ENCODE measurements at regions not wholly inside any gene's neighbourhood (a gene's known extent, or its start where the extent isn't known, plus 50 kb on each side); places are given as distances from the start of the nearest gene placed in this dataset.
"Not testable (repeated sequence)": the region's sequence is repeated elsewhere in the genome, so short reads cannot be mapped to it uniquely, and the experiment has no call there.

DNA sequence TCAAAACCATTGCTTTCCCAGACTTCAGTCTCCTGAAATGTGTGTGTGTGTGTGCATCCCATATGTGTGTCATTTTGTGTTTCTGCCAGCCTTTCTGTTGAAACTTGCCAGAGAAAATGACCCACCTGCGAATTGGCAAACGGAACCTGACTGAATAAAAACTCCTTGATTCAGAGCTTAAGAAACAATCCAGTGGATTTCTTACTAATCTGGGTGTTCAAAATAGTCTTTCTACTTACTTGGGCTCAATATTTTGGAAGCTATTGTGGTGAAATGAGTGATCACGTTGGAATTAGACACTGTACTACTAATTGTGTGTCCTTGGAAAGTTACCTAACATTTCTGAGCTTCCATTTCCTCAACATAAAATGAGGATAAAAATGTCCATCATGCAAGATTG lies 138.9 kb upstream of the ERG start:
- DNase-seq (ENCODE audit: low read depth), result no peak
- H3K4me3 ChIP-seq (ENCODE audit: low read depth, low read length), result no peak overlapping the region

DNA sequence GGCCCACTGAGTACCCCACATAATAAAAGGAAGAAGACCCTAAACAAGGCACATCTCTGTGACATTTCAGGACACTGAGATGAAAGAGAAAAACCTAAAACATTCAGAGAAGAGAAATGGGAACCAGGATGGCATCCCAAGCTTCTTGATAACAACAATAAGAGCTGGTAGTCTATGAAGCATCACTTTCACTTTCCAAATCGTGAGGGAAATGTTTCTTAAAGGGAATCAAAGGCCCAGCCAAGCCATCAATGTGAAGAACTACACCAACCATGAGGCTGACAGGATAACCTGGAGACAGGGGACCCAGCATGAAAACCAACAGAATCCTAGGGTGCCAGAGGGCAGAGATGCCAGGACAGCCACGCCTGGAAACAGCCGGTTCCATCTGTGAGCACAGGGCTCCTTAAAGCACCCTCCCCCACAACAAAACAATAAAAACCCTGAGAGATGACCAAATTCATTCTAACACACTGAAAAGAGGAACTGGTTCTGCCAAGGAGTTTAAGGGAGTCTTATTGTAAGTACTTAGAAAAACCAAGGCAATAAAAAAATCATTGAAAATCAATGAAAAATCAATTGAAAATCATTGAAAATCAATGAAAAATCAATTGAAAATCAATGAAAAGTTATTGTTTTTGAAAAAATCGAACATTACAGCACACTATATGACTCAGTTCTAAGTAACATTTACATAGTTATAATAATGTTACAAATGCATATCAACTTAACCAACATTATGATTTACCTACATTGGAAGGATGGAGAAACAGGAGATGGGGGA lies 141.5 kb upstream of the ERG start:
- no peak overlapping the region for H3K4me3 ChIP-seq (ENCODE audit: low read depth, low read length)
- no peak for DNase-seq (ENCODE audit: low read depth)

More for the DNA sequence above, 138.9 kb upstream of the ERG start:
- TF ChIP-seq, protein P1, sequence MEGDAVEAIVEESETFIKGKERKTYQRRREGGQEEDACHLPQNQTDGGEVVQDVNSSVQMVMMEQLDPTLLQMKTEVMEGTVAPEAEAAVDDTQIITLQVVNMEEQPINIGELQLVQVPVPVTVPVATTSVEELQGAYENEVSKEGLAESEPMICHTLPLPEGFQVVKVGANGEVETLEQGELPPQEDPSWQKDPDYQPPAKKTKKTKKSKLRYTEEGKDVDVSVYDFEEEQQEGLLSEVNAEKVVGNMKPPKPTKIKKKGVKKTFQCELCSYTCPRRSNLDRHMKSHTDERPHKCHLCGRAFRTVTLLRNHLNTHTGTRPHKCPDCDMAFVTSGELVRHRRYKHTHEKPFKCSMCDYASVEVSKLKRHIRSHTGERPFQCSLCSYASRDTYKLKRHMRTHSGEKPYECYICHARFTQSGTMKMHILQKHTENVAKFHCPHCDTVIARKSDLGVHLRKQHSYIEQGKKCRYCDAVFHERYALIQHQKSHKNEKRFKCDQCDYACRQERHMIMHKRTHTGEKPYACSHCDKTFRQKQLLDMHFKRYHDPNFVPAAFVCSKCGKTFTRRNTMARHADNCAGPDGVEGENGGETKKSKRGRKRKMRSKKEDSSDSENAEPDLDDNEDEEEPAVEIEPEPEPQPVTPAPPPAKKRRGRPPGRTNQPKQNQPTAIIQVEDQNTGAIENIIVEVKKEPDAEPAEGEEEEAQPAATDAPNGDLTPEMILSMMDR (IDR thresholded peaks at IDR 0.05; ENCODE audit: control insufficient read depth, extremely low read depth, insufficient read depth), result no peak

DNA sequence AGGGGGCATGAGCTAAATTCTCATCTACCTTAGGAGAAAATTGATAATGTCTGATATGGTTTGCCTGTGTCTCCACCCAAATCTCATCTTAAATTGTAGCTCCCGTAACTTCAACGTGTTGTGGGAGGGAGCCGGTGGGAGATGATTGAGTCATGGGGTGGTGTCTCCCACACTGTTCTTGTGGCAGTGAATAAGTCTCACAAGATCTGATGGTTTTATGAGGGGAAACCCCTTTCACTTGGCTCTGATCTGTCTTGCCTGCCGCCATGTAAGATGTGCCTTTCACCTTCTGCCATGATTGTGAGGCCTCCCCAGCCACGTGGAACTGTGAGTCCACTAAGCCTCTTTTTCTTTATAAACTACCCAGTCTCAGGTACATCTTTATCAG lies 142.1 kb upstream of the ERG start:
- not testable (repeated sequence) for DNase-seq (ENCODE audit: low read depth); H3K4me3 ChIP-seq (ENCODE audit: low read depth, low read length)

More for the DNA sequence above, 141.5 kb upstream of the ERG start:
- TF ChIP-seq, protein P1 (IDR thresholded peaks at IDR 0.05; ENCODE audit: control insufficient read depth, extremely low read depth, insufficient read depth), result no peak

DNA sequence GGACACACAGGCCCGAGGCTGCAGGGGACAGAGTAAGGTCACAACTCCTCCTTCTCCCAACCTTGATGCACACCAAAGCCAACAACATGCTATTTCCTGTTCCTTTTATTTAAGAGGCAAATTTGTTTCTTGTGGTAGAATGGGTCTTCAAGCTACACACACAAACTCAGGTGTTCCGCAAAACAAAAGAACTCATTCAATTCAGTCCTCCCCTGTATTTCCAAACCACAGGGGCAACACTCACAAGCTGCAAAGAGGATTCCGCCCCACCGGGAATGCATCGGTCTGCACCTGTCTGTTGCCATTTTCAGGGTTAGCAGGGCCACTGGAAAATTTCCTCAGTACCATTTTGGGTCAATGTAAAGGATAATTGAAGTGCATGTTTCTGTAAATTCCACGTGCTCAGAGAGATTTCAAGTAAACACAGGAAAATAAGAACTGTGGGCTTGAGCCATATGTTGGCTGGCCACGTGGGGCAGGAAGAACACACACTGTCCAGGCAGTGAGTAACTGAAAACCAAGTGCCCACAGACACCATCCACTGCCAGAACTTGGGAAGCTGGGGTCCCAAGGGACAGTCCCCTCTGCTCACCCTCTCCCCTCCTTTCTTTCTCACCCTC lies 145.2 kb upstream of the ERG start:
- no peak for DNase-seq (ENCODE audit: low read depth)
- TF ChIP-seq, protein P1 (IDR thresholded peaks at IDR 0.05; ENCODE audit: control insufficient read depth, extremely low read depth, insufficient read depth), result no peak
- no peak overlapping the region for H3K4me3 ChIP-seq (ENCODE audit: low read depth, low read length)

DNA sequence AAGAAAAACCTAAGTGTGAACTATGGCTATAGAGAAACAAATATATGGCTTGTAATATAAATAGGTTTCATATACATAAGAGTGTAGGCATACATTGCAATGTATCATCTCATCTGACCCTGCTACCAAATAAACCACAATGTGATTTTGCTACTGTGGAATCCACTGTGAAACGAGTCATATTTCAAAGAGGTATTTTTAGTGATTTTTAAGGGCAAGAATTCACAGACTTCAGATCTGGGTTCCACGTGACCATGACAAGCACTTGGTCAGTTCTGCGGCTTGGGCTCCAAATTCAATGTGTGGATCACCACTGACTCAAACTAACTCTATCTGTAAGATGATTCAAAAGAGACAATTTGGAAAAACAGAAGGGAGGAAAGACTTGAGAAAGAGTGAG lies 147.0 kb upstream of the ERG start:
- TF ChIP-seq, protein P1 (IDR thresholded peaks at IDR 0.05; ENCODE audit: control insufficient read depth, extremely low read depth, insufficient read depth), result no peak
- no peak overlapping the region for H3K4me3 ChIP-seq (ENCODE audit: low read depth, low read length)
- DNase-seq (ENCODE audit: low read depth), result no peak

DNA sequence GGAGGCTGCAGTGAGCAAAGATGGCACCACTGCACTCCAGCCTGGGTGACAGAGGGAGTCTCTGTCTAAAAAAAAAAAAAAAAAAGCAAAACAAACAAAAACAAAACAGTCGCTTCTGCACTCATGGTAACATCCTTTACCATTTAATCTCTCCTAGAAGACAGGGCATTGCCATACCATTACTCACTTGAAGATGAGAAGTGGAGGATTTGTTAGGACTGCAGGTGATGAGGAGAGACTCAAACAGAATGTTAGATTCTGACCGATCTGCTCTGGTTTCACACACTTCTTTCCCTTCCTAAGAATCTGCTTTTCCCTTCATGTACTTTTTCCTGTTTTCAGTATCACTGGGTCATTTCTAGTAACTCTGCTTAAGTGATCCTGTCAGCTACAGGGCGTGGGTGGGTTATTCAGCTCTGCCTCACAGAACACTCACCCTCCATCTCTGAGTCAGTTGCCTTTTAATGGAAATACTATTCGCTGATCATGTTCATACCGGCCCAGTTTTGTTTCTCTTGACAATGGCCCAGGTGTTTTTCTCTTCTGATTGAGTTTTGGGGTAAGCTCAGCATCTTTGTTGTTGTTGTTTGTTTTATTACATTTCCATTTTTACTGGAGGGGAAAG lies 148.0 kb upstream of the ERG start:
- TF ChIP-seq, protein P1 (IDR thresholded peaks at IDR 0.05; ENCODE audit: control insufficient read depth, extremely low read depth, insufficient read depth), result no peak
- no peak for DNase-seq (ENCODE audit: low read depth)
- no peak overlapping the region for H3K4me3 ChIP-seq (ENCODE audit: low read depth, low read length)

DNA sequence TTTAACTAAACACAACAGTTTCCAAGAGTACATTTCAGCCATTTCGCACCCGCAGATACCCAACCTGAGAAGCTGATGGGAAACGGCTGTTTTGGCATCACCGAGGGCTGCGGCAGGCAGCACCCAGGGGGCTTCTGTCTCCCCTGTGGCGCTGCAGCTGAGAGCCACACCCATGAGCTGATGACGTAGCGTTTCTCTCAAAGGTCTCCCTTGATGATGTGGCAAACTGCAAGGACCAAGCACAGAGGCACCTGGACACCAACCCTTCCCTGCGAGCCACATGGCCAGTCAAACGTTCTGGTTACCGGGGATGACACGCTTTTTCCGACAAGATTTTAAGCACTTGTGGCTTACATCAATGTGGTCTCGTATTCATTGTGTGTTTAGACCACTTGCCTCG lies 150.8 kb upstream of the ERG start:
- no peak overlapping the region for H3K4me3 ChIP-seq (ENCODE audit: low read depth, low read length)
- no peak for DNase-seq (ENCODE audit: low read depth)
- TF ChIP-seq, protein P1 (IDR thresholded peaks at IDR 0.05; ENCODE audit: control insufficient read depth, extremely low read depth, insufficient read depth), result no peak
